Endothelial cell of umbilical vein (primary cell): ENCODE measurements at regions not wholly inside any gene's neighbourhood (a gene's known extent, or its start where the extent isn't known, plus 50 kb on each side); places are given as distances from the start of the nearest gene placed in this dataset.

Source experiments
- BruUV-seq: library from RNA; stranded (reverse); fragments of 400-500 nt; replicated peaks from 2 replicates; lab custom pipeline; 2021; lab: Mats Ljungman, UMichigan
- CTCF ChIA-PET: fragments of 300-600, 350-600 bp; sonication (Branson Sonifier 250); formaldehyde crosslinking; loops from one replicate; lab custom pipeline; 2021; ENCODE audit warnings: antibody characterized with exemption, inconsistent platforms; lab: Charles Lee
- POLR2A ChIA-PET: fragments of 300-600, 350-600 bp; sonication (Branson Sonifier 250); formaldehyde crosslinking; loops from one replicate; lab custom pipeline; 2021; ENCODE audit warnings: antibody characterized with exemption, inconsistent platforms; lab: Charles Lee
- DNase-seq: peaks from one replicate; pipeline ENCODE4 v3.0.0-alpha.2; 2011; ENCODE audit warnings: low read depth, low spot score
- FAIRE-seq: peaks from 2 replicates; lab custom pipeline; 2011; peaks lifted over from hg19 to GRCh38; lab: Jason Lieb, UNC
- H2AFZ ChIP-seq: 2 replicates; pipeline ENCODE4 v1.6.0; 2012; ENCODE audit warnings: low read depth, low read length, control low read depth, inconsistent platforms
- H3K27ac ChIP-seq: 2 replicates; pipeline ENCODE4 v1.5.1; 2011; ENCODE audit warnings: low read depth, mild to moderate bottlenecking, control low read depth, low read length, moderate library complexity; ENCODE audit not compliant: insufficient read depth
- H3K27me3 ChIP-seq, 2 experiments: 2 replicates each; pipeline versions ENCODE4 v1.6.0 to v1.6.1; 2011; ENCODE audit warnings: low read length in 2 of 2, mixed read lengths in 1 of 2; ENCODE audit not compliant: control insufficient read depth in 2 of 2, insufficient read depth in 2 of 2
- H3K36me3 ChIP-seq, 2 experiments: 2 replicates in 1 of 2; 3 replicates in 1 of 2; pipeline ENCODE4 v1.5.1; 2011; ENCODE audit warnings: low read length in 2 of 2, mild to moderate bottlenecking in 1 of 2, moderate library complexity in 1 of 2; ENCODE audit not compliant: control insufficient read depth in 2 of 2, insufficient read depth in 2 of 2; ENCODE audit errors: extremely low read depth in 1 of 2
- H3K4me1 ChIP-seq: 3 replicates; pipeline ENCODE4 v1.5.1; 2011; ENCODE audit warnings: mild to moderate bottlenecking, low read length; ENCODE audit not compliant: control insufficient read depth, insufficient read depth; ENCODE audit errors: extremely low read depth
- H3K4me2 ChIP-seq: 2 replicates; pipeline ENCODE4 v1.6.1; 2011; ENCODE audit warnings: low read length, control low read depth, mixed read lengths; ENCODE audit not compliant: insufficient read depth
- H3K4me3 ChIP-seq, 3 experiments: fragments of 200-600 bp in 1 of 3; sonication (generic), shearing (Covaris generic) in 1 of 3; replicated peaks in 1 of 3; 2 replicates each; pipeline ENCODE4 v1.5.1; 2011 to 2016; ENCODE audit warnings: control low read depth in 3 of 3, low read length in 3 of 3, mild to moderate bottlenecking in 2 of 3, inconsistent platforms in 1 of 3, low read depth in 1 of 3, moderate library complexity in 1 of 3; ENCODE audit not compliant: insufficient read depth in 1 of 3
- H3K79me2 ChIP-seq: 2 replicates; pipeline ENCODE4 v1.6.0; 2012; ENCODE audit warnings: low read length, inconsistent platforms; ENCODE audit not compliant: control insufficient read depth, insufficient read depth
- H3K9ac ChIP-seq: replicated peaks from 2 replicates; pipeline ENCODE3; 2011; ENCODE audit warnings: low read length, control low read depth; ENCODE audit not compliant: insufficient read depth; ENCODE audit errors: extremely low read depth
- H3K9me1 ChIP-seq: replicated peaks from 3 replicates; pipeline ENCODE4 v1.6.0; 2011; ENCODE audit warnings: mild to moderate bottlenecking, low read length; ENCODE audit not compliant: control insufficient read depth, insufficient read depth; ENCODE audit errors: extremely low read depth
- H3K9me3 ChIP-seq: replicated peaks from 2 replicates; pipeline ENCODE4 v1.5.1; 2012; ENCODE audit warnings: low read length, inconsistent platforms; ENCODE audit not compliant: control insufficient read depth, insufficient read depth
- H4K20me1 ChIP-seq: replicated peaks from 2 replicates; pipeline ENCODE3; 2011; ENCODE audit warnings: mild to moderate bottlenecking, low read length; ENCODE audit not compliant: control insufficient read depth, insufficient read depth; ENCODE audit errors: extremely low read depth
- EZH2 ChIP-seq: IDR thresholded peaks from 2 replicates; pipeline ENCODE4 v1.6.1; 2012; ENCODE audit warnings: borderline replicate concordance, low read depth, mild to moderate bottlenecking, moderate library complexity, low read length, inconsistent platforms; ENCODE audit not compliant: severe bottlenecking
- FOS ChIP-seq: IDR thresholded peaks from 2 replicates; pipeline ENCODE4 v1.6.1; 2011; ENCODE audit warnings: mild to moderate bottlenecking, low read length, moderate library complexity, borderline replicate concordance; ENCODE audit not compliant: insufficient read depth
- GATA2 ChIP-seq: IDR thresholded peaks from 2 replicates; pipeline ENCODE4 v1.7.0; 2011; ENCODE audit warnings: low read depth, mild to moderate bottlenecking, moderate library complexity, mixed read lengths, low read length; ENCODE audit not compliant: insufficient read length, insufficient read depth
- JUN ChIP-seq: IDR thresholded peaks from 2 replicates; pipeline ENCODE4 v1.6.1; 2011; ENCODE audit warnings: borderline replicate concordance, low read depth; ENCODE audit not compliant: insufficient read length, insufficient read depth
- MYC ChIP-seq: IDR thresholded peaks from one replicate; pipeline ENCODE4 v1.6.1; 2011; ENCODE audit warnings: mild to moderate bottlenecking, low read depth, low read length
- POLR2A ChIP-seq: IDR thresholded peaks from 2 replicates; pipeline ENCODE4 v1.6.1; 2012; ENCODE audit warnings: low read depth, mild to moderate bottlenecking, control low read depth, low read length
- POLR2AphosphoS5 ChIP-seq: IDR thresholded peaks from 2 replicates; pipeline ENCODE4 v1.6.1; 2012; ENCODE audit warnings: low read depth, mild to moderate bottlenecking, control low read depth, low read length, moderate library complexity; ENCODE audit not compliant: insufficient read depth
- dilution Hi-C: fragments of 300-500 bp; cut with MboI; formaldehyde crosslinking; loops from one replicate; pipeline ENCODE4 v1.15.0; 2019; ENCODE audit warnings: low sequenced_read_pairs; ENCODE audit not compliant: extremely low pct_ligation_motif_present
- intact Hi-C: fragments of 100-400 bp; cut with micrococcal nuclease; formaldehyde crosslinking; loops from one replicate; pipeline ENCODE4 v1.10.0; 2022
- TF ChIP-seq, protein P1 (sequence below), 2 donors: IDR thresholded peaks; 1 replicate in 1 of 2; 2 replicates in 1 of 2; pipeline ENCODE4 v1.5.1; 2011; ENCODE audit warnings: low read length in 2 of 2, mild to moderate bottlenecking in 2 of 2, moderate library complexity in 2 of 2, control low read depth in 1 of 2, inconsistent platforms in 1 of 2, low read depth in 1 of 2; ENCODE audit not compliant: insufficient read depth in 1 of 2; ENCODE audit errors: extremely low read depth in 1 of 2
- TF ChIP-seq, protein P2 (sequence below): IDR thresholded peaks from 2 replicates; pipeline ENCODE4 v1.6.1; 2011; ENCODE audit not compliant: insufficient read depth, insufficient read length

DNA sequence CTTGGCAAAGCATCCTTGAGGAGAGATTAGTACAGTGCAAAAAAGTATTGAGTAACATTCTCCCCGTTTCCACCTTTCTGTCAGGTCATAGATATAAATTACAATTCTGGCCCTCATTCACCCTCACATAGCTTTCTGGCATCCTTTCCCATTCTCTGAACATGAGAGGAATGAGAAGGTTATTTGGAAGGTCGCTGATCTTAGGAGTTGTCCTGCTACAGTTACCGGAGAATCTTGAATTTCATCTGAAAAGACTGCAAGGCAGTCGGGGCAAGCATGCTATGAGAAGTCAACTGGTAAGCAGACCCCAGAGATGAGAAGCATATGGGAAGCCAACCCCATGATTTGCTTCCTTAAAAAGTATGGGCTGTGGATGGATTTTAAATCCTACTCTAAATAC is 166.7 kb upstream of the CENPW start:
- Histone ChIP-seq H3K79me2 (no peaks in the 10 kb centered on the region), H3K36me3 (no peaks in the 10 kb centered on the region), H4K20me1 (no peaks in the 10 kb centered on the region), H3K27ac (no peak overlapping the region), H3K27me3 (no peaks in the 10 kb centered on the region), H2AFZ (no peak overlapping the region), H3K9me1 (no peaks in the 10 kb centered on the region), H3K9me3 (no peaks in the 10 kb centered on the region), H3K4me1 (no peaks in the 10 kb centered on the region), H3K4me2 (no peak overlapping the region), H3K4me3 (no peak overlapping the region), H3K9ac (no peak overlapping the region)
- TF ChIP-seq, protein P1, sequence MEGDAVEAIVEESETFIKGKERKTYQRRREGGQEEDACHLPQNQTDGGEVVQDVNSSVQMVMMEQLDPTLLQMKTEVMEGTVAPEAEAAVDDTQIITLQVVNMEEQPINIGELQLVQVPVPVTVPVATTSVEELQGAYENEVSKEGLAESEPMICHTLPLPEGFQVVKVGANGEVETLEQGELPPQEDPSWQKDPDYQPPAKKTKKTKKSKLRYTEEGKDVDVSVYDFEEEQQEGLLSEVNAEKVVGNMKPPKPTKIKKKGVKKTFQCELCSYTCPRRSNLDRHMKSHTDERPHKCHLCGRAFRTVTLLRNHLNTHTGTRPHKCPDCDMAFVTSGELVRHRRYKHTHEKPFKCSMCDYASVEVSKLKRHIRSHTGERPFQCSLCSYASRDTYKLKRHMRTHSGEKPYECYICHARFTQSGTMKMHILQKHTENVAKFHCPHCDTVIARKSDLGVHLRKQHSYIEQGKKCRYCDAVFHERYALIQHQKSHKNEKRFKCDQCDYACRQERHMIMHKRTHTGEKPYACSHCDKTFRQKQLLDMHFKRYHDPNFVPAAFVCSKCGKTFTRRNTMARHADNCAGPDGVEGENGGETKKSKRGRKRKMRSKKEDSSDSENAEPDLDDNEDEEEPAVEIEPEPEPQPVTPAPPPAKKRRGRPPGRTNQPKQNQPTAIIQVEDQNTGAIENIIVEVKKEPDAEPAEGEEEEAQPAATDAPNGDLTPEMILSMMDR (IDR thresholded peaks at IDR 0.05; ENCODE audit: extremely low read depth in 1 of 2, insufficient read depth in 1 of 2, low read depth in 1 of 2, low read length in 2 of 2), result no peak
- TF ChIP-seq GATA2, result no peak
- no peak for TF ChIP-seq POLR2A
- TF ChIP-seq FOS, result no peak
- TF ChIP-seq, protein P2, sequence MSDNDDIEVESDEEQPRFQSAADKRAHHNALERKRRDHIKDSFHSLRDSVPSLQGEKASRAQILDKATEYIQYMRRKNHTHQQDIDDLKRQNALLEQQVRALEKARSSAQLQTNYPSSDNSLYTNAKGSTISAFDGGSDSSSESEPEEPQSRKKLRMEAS, result no peak
- no peak for TF ChIP-seq POLR2AphosphoS5
- no peak for TF ChIP-seq EZH2
- TF ChIP-seq MYC, result no peak
- TF ChIP-seq JUN, result no peak
- BruUV-seq, result no TSS peak
- ChIA-PET POLR2A (no interaction called here), CTCF (interaction anchor here (0.7 to 2.0 kb wide), 3 partner anchors 133 to 178 kb away, joined by 3 to 9 read pairs (median 3); no protein-coding TSS in a partner anchor)
- no peak for DNase-seq
- intact Hi-C loops, result loop anchor here (10.0 kb wide), 2 partner anchors 252 to 388 kb away; no protein-coding TSS in a partner anchor
- no peak for FAIRE-seq
- dilution Hi-C loops, result no loop called here
